ENCODE measurements at regions not wholly inside any gene's neighbourhood (a gene's known extent, or its start where the extent isn't known, plus 50 kb on each side); places are given as distances from the start of the nearest gene placed in this dataset.

GRCh38 chr1:104785575-104786187 is 1036.0 kb downstream of the AMY1C start:
- in situ Hi-C loops (cut with MboI; ENCODE audit: low sequenced_read_pairs): no loop called here
- DNase-seq (ENCODE audit: low spot score in 2 of 2): no peak
- H3K4me3 ChIP-seq: no peak overlapping the region
- no peaks in the 10 kb centered on the region for H3K36me3 ChIP-seq (replicated peaks)
- no peaks in the 10 kb centered on the region for H3K9me3 ChIP-seq
- H3K27me3 ChIP-seq (ENCODE audit: low read depth): no peaks in the 10 kb centered on the region
- H3K4me1 ChIP-seq: no peaks in the 10 kb centered on the region

GRCh38 chr1:104787866-104788510 is 1038.3 kb downstream of the AMY1C start:
- Histone ChIP-seq H3K4me3 (no peak overlapping the region), H3K4me1 (no peaks in the 10 kb centered on the region), H3K9me3 (no peaks in the 10 kb centered on the region), H3K27me3 (ENCODE audit: low read depth) (no peaks in the 10 kb centered on the region), H3K36me3 (replicated peaks) (no peaks in the 10 kb centered on the region)
- in situ Hi-C loops (cut with MboI; ENCODE audit: low sequenced_read_pairs): no loop called here
- no peak for DNase-seq (ENCODE audit: low spot score in 2 of 2)

- Histone ChIP-seq H3K4me1 (no peaks in the 10 kb centered on the region), H3K36me3 (replicated peaks) (no peaks in the 10 kb centered on the region), H3K4me3 (no peak overlapping the region), H3K9me3 (no peaks in the 10 kb centered on the region), H3K27me3 (ENCODE audit: low read depth) (no peaks in the 10 kb centered on the region)
- in situ Hi-C loops (cut with MboI; ENCODE audit: low sequenced_read_pairs): no loop called here
- DNase-seq (ENCODE audit: low spot score in 2 of 2): no peak
Observed at GRCh38 chr1:104791030-104791429, 1041.3 kb downstream of the AMY1C start.

- no peak overlapping the region for H3K4me3 ChIP-seq
- H3K27me3 ChIP-seq (ENCODE audit: low read depth): no peaks in the 10 kb centered on the region
- no peaks in the 10 kb centered on the region for H3K36me3 ChIP-seq (replicated peaks)
- no peaks in the 10 kb centered on the region for H3K4me1 ChIP-seq
- no peaks in the 10 kb centered on the region for H3K9me3 ChIP-seq
- in situ Hi-C loops (cut with MboI; ENCODE audit: low sequenced_read_pairs): no loop called here
- DNase-seq (ENCODE audit: low spot score in 2 of 2): no peak
Observed at GRCh38 chr1:104794035-104794434, 1044.3 kb downstream of the AMY1C start.

- Histone ChIP-seq H3K4me1 (no peaks in the 10 kb centered on the region), H3K9me3 (no peaks in the 10 kb centered on the region), H3K36me3 (replicated peaks) (no peaks in the 10 kb centered on the region), H3K4me3 (no peak overlapping the region), H3K27me3 (ENCODE audit: low read depth) (no peaks in the 10 kb centered on the region)
- no peak for DNase-seq (ENCODE audit: low spot score in 2 of 2)
- in situ Hi-C loops (cut with MboI; ENCODE audit: low sequenced_read_pairs): no loop called here
Observed at GRCh38 chr1:104795931-104796330, 1046.2 kb downstream of the AMY1C start.

- Histone ChIP-seq H3K36me3 (replicated peaks) (no peaks in the 10 kb centered on the region), H3K4me1 (no peaks in the 10 kb centered on the region), H3K27me3 (ENCODE audit: low read depth) (no peaks in the 10 kb centered on the region), H3K4me3 (no peak overlapping the region), H3K9me3 (no peaks in the 10 kb centered on the region)
- DNase-seq (ENCODE audit: low spot score in 2 of 2): no peak
- in situ Hi-C loops (cut with MboI; ENCODE audit: low sequenced_read_pairs): no loop called here
Observed at GRCh38 chr1:104797982-104798381, 1048.3 kb downstream of the AMY1C start.

- H3K36me3 ChIP-seq (replicated peaks): no peaks in the 10 kb centered on the region
- no peaks in the 10 kb centered on the region for H3K9me3 ChIP-seq
- no peak overlapping the region for H3K4me3 ChIP-seq
- DNase-seq (ENCODE audit: low spot score in 2 of 2): no peak
- no peaks in the 10 kb centered on the region for H3K27me3 ChIP-seq (ENCODE audit: low read depth)
- no peaks in the 10 kb centered on the region for H3K4me1 ChIP-seq
- in situ Hi-C loops (cut with MboI; ENCODE audit: low sequenced_read_pairs): no loop called here
Observed at GRCh38 chr1:104801344-104801743, 1051.6 kb downstream of the AMY1C start.

- Histone ChIP-seq H3K27me3 (ENCODE audit: low read depth) (no peaks in the 10 kb centered on the region), H3K9me3 (no peaks in the 10 kb centered on the region), H3K36me3 (replicated peaks) (no peaks in the 10 kb centered on the region), H3K4me1 (no peaks in the 10 kb centered on the region), H3K4me3 (no peak overlapping the region)
- in situ Hi-C loops (cut with MboI; ENCODE audit: low sequenced_read_pairs): no loop called here
- DNase-seq (ENCODE audit: low spot score in 2 of 2): no peak
Observed at GRCh38 chr1:104804147-104804546, 1054.4 kb downstream of the AMY1C start.

GRCh38 chr1:104807590-104807989 is 1057.9 kb downstream of the AMY1C start:
- in situ Hi-C loops (cut with MboI; ENCODE audit: low sequenced_read_pairs): no loop called here
- Histone ChIP-seq H3K9me3 (no peaks in the 10 kb centered on the region), H3K4me1 (no peaks in the 10 kb centered on the region), H3K4me3 (no peak overlapping the region), H3K36me3 (replicated peaks) (no peaks in the 10 kb centered on the region), H3K27me3 (ENCODE audit: low read depth) (no peaks in the 10 kb centered on the region)
- no peak for DNase-seq (ENCODE audit: low spot score in 2 of 2)

- H3K9me3 ChIP-seq: peaks cover 2% of the 10 kb centered on the region; the same call in 1 of the 2 replicates
- H3K4me3 ChIP-seq: no peak overlapping the region
- in situ Hi-C loops (cut with MboI; ENCODE audit: low sequenced_read_pairs): no loop called here
- no peaks in the 10 kb centered on the region for H3K36me3 ChIP-seq (replicated peaks)
- H3K27me3 ChIP-seq (ENCODE audit: low read depth): no peaks in the 10 kb centered on the region
- no peak for DNase-seq (ENCODE audit: low spot score in 2 of 2)
- no peaks in the 10 kb centered on the region for H3K4me1 ChIP-seq
Observed at GRCh38 chr1:104825401-104825800, 1075.7 kb downstream of the AMY1C start.

GRCh38 chr1:104830534-104830933 is 1080.8 kb downstream of the AMY1C start:
- H3K4me3 ChIP-seq: no peak overlapping the region
- in situ Hi-C loops (cut with MboI; ENCODE audit: low sequenced_read_pairs): no loop called here
- no peaks in the 10 kb centered on the region for H3K4me1 ChIP-seq
- H3K36me3 ChIP-seq (replicated peaks): no peaks in the 10 kb centered on the region
- H3K9me3 ChIP-seq: no peaks in the 10 kb centered on the region
- no peaks in the 10 kb centered on the region for H3K27me3 ChIP-seq (ENCODE audit: low read depth)
- DNase-seq (ENCODE audit: low spot score in 2 of 2): no peak

- no peaks in the 10 kb centered on the region for H3K4me1 ChIP-seq
- no peaks in the 10 kb centered on the region for H3K36me3 ChIP-seq (replicated peaks)
- H3K27me3 ChIP-seq (ENCODE audit: low read depth): no peaks in the 10 kb centered on the region
- DNase-seq (ENCODE audit: low spot score in 2 of 2): no peak
- H3K9me3 ChIP-seq: no peaks in the 10 kb centered on the region
- in situ Hi-C loops (cut with MboI; ENCODE audit: low sequenced_read_pairs): no loop called here
- H3K4me3 ChIP-seq: no peak overlapping the region
Observed at GRCh38 chr1:104852151-104852550, 1102.5 kb downstream of the AMY1C start.

- H3K36me3 ChIP-seq (replicated peaks): no peaks in the 10 kb centered on the region
- no peaks in the 10 kb centered on the region for H3K27me3 ChIP-seq (ENCODE audit: low read depth)
- no peaks in the 10 kb centered on the region for H3K4me1 ChIP-seq
- no peak overlapping the region for H3K4me3 ChIP-seq
- no peak for DNase-seq (ENCODE audit: low spot score in 2 of 2)
- in situ Hi-C loops (cut with MboI; ENCODE audit: low sequenced_read_pairs): no loop called here
- H3K9me3 ChIP-seq: no peaks in the 10 kb centered on the region
Observed at GRCh38 chr1:104853276-104853675, 1103.6 kb downstream of the AMY1C start.

- H3K4me1 ChIP-seq: no peaks in the 10 kb centered on the region
- H3K27me3 ChIP-seq (ENCODE audit: low read depth): no peaks in the 10 kb centered on the region
Observed at GRCh38 chr1:104854529-104854928, 1104.8 kb downstream of the AMY1C start.

GRCh38 chr1:104855550-104855949 is 1105.9 kb downstream of the AMY1C start:
- Histone ChIP-seq H3K9me3 (no peaks in the 10 kb centered on the region), H3K4me1 (no peaks in the 10 kb centered on the region), H3K36me3 (replicated peaks) (no peaks in the 10 kb centered on the region), H3K4me3 (no peak overlapping the region), H3K27me3 (ENCODE audit: low read depth) (no peaks in the 10 kb centered on the region)
- in situ Hi-C loops (cut with MboI; ENCODE audit: low sequenced_read_pairs): no loop called here
- no peak for DNase-seq (ENCODE audit: low spot score in 2 of 2)

More at GRCh38 chr1:104854529-104854928, 1104.8 kb downstream of the AMY1C start:
- Histone ChIP-seq H3K4me3 (no peak overlapping the region), H3K9me3 (no peaks in the 10 kb centered on the region), H3K36me3 (replicated peaks) (no peaks in the 10 kb centered on the region)
- in situ Hi-C loops (cut with MboI; ENCODE audit: low sequenced_read_pairs): no loop called here
- DNase-seq (ENCODE audit: low spot score in 2 of 2): no peak

Measured in HAP-1 (cell line).